ENCODE measurements at regions not wholly inside any gene's neighbourhood (a gene's known extent, or its start where the extent isn't known, plus 50 kb on each side); places are given as distances from the start of the nearest gene placed in this dataset.
"Not testable (repeated sequence)": the region's sequence is repeated elsewhere in the genome, so short reads cannot be mapped to it uniquely, and the experiment has no call there.

GRCh38 chr14:105659935-105660527 is 133.6 kb downstream of the TMEM121 start:
- Histone ChIP-seq H3K36me3 (ENCODE audit: control insufficient read depth, insufficient read depth, low read length) (no peaks in the 10 kb centered on the region), H3K4me3 (ENCODE audit: low read length) (no peak overlapping the region), H3K9me3 (ENCODE audit: control insufficient read depth, insufficient read depth, low read length) (peaks cover 15% of the 10 kb centered on the region), H3K27ac (ENCODE audit: low read length) (no peak overlapping the region), H3K4me1 (ENCODE audit: control insufficient read depth, insufficient read depth, low read length) (no peaks in the 10 kb centered on the region), H3K27me3 (ENCODE audit: control insufficient read depth, insufficient read depth, low read length) (no peaks in the 10 kb centered on the region)
- H3K27me3 Mint-ChIP-seq (ENCODE audit: low read depth in 2 of 2) = peaks cover 0 to 12% of the 10 kb centered on the region in 2 donors
- TF ChIP-seq CTCF (IDR thresholded peaks at IDR 0.05) = no peak
- H3K4me1 Mint-ChIP-seq = peaks cover 0 to 9% of the 10 kb centered on the region in 2 donors
- H3K36me3 Mint-ChIP-seq = no peaks in the 10 kb centered on the region
- WGBS (ENCODE audit: insufficient coverage) = 93% methylated on average over 9 of the region's 9 CpGs
- H3K4me3 Mint-ChIP-seq = no peak overlapping the region
- intact Hi-C loops (cut with micrococcal nuclease) = no loop called here
- ATAC-seq (peak in 1 of 3 donors; percentile 45), DNase-seq (no peak)
- peaks cover 8 to 12% of the 10 kb centered on the region in 2 donors for H3K9me3 Mint-ChIP-seq
- peak overlapping the region in 1 of 2 donors; percentile 31 for H3K27ac Mint-ChIP-seq

- ATAC-seq = peak in 2 of 3 donors; percentile 34 to 37
- 85% methylated on average over 8 of the region's 11 CpGs for WGBS (ENCODE audit: insufficient coverage)
These were observed 134.6 kb downstream of the TMEM121 start for GRCh38 chr14:105660816-105661531.

GRCh38 chr14:105662043-105662442 is 135.7 kb downstream of the TMEM121 start:
- peaks cover 8 to 12% of the 10 kb centered on the region in 2 donors for H3K9me3 Mint-ChIP-seq
- H3K4me3 ChIP-seq (ENCODE audit: low read length); H3K36me3 ChIP-seq (ENCODE audit: control insufficient read depth, insufficient read depth, low read length); H3K4me1 ChIP-seq (ENCODE audit: control insufficient read depth, insufficient read depth, low read length); H3K36me3 Mint-ChIP-seq; intact Hi-C loops (cut with micrococcal nuclease); H3K27me3 ChIP-seq (ENCODE audit: control insufficient read depth, insufficient read depth, low read length); H3K27ac Mint-ChIP-seq; ATAC-seq; H3K4me3 Mint-ChIP-seq; DNase-seq; H3K4me1 Mint-ChIP-seq; H3K27ac ChIP-seq (ENCODE audit: low read length): not testable (repeated sequence)
- peaks cover 0 to 12% of the 10 kb centered on the region in 2 donors for H3K27me3 Mint-ChIP-seq (ENCODE audit: low read depth in 2 of 2)
- WGBS (ENCODE audit: insufficient coverage) = 95% methylated on average over 5 of the region's 11 CpGs
- peaks cover 15% of the 10 kb centered on the region for H3K9me3 ChIP-seq (ENCODE audit: control insufficient read depth, insufficient read depth, low read length)

More at GRCh38 chr14:105660816-105661531, 134.6 kb downstream of the TMEM121 start:
- no peak for DNase-seq
- no peak overlapping the region for H3K4me3 ChIP-seq (ENCODE audit: low read length)
- no peak overlapping the region for H3K27ac ChIP-seq (ENCODE audit: low read length)
- H3K27me3 Mint-ChIP-seq (ENCODE audit: low read depth in 2 of 2) = peaks cover 0 to 12% of the 10 kb centered on the region in 2 donors
- H3K27me3 ChIP-seq (ENCODE audit: control insufficient read depth, insufficient read depth, low read length) = no peaks in the 10 kb centered on the region
- no peak for TF ChIP-seq CTCF (IDR thresholded peaks at IDR 0.05)
- no peak overlapping the region for H3K4me3 Mint-ChIP-seq
- H3K4me1 ChIP-seq (ENCODE audit: control insufficient read depth, insufficient read depth, low read length) = no peaks in the 10 kb centered on the region
- H3K27ac Mint-ChIP-seq = no peak overlapping the region
- peaks cover 8 to 12% of the 10 kb centered on the region in 2 donors for H3K9me3 Mint-ChIP-seq
- H3K9me3 ChIP-seq (ENCODE audit: control insufficient read depth, insufficient read depth, low read length) = peaks cover 15% of the 10 kb centered on the region
- no peaks in the 10 kb centered on the region for H3K36me3 Mint-ChIP-seq
- H3K36me3 ChIP-seq (ENCODE audit: control insufficient read depth, insufficient read depth, low read length) = no peaks in the 10 kb centered on the region
- intact Hi-C loops (cut with micrococcal nuclease) = no loop called here
- peaks cover 0 to 9% of the 10 kb centered on the region in 2 donors for H3K4me1 Mint-ChIP-seq

GRCh38 chr14:105662592-105662991 is 136.2 kb downstream of the TMEM121 start:
- intact Hi-C loops (cut with micrococcal nuclease); ATAC-seq: not testable (repeated sequence)
- peaks cover 8 to 12% of the 10 kb centered on the region in 2 donors for H3K9me3 Mint-ChIP-seq

GRCh38 chr14:105663323-105663722 is 136.9 kb downstream of the TMEM121 start:
- H3K27ac Mint-ChIP-seq; H3K36me3 ChIP-seq (ENCODE audit: control insufficient read depth, insufficient read depth, low read length); H3K9me3 Mint-ChIP-seq; intact Hi-C loops (cut with micrococcal nuclease); H3K27ac ChIP-seq (ENCODE audit: low read length); H3K4me3 Mint-ChIP-seq; H3K27me3 Mint-ChIP-seq (ENCODE audit: low read depth in 2 of 2); ATAC-seq; H3K4me3 ChIP-seq (ENCODE audit: low read length); H3K4me1 ChIP-seq (ENCODE audit: control insufficient read depth, insufficient read depth, low read length); H3K4me1 Mint-ChIP-seq; H3K36me3 Mint-ChIP-seq; DNase-seq; H3K27me3 ChIP-seq (ENCODE audit: control insufficient read depth, insufficient read depth, low read length): not testable (repeated sequence)
- peaks cover 13% of the 10 kb centered on the region for H3K9me3 ChIP-seq (ENCODE audit: control insufficient read depth, insufficient read depth, low read length)
- 100% methylated on average over 1 of the region's 23 CpGs for WGBS (ENCODE audit: insufficient coverage)

More at GRCh38 chr14:105662592-105662991, 136.2 kb downstream of the TMEM121 start:
- WGBS (ENCODE audit: insufficient coverage) = 75% methylated on average over 3 of the region's 12 CpGs
- not testable (repeated sequence) for H3K36me3 ChIP-seq (ENCODE audit: control insufficient read depth, insufficient read depth, low read length); H3K4me3 ChIP-seq (ENCODE audit: low read length); H3K4me1 ChIP-seq (ENCODE audit: control insufficient read depth, insufficient read depth, low read length); H3K27ac Mint-ChIP-seq; DNase-seq; H3K27ac ChIP-seq (ENCODE audit: low read length); H3K27me3 ChIP-seq (ENCODE audit: control insufficient read depth, insufficient read depth, low read length); H3K4me3 Mint-ChIP-seq; H3K4me1 Mint-ChIP-seq; H3K36me3 Mint-ChIP-seq
- peaks cover 0 to 12% of the 10 kb centered on the region in 2 donors for H3K27me3 Mint-ChIP-seq (ENCODE audit: low read depth in 2 of 2)
- H3K9me3 ChIP-seq (ENCODE audit: control insufficient read depth, insufficient read depth, low read length) = peaks cover 15% of the 10 kb centered on the region

- H3K27ac ChIP-seq (ENCODE audit: low read length); H3K4me3 Mint-ChIP-seq; DNase-seq; H3K36me3 ChIP-seq (ENCODE audit: control insufficient read depth, insufficient read depth, low read length); H3K27me3 Mint-ChIP-seq (ENCODE audit: low read depth in 2 of 2); H3K27me3 ChIP-seq (ENCODE audit: control insufficient read depth, insufficient read depth, low read length); H3K4me1 Mint-ChIP-seq; H3K4me1 ChIP-seq (ENCODE audit: control insufficient read depth, insufficient read depth, low read length); H3K4me3 ChIP-seq (ENCODE audit: low read length); H3K9me3 Mint-ChIP-seq; intact Hi-C loops (cut with micrococcal nuclease); H3K9me3 ChIP-seq (ENCODE audit: control insufficient read depth, insufficient read depth, low read length); ATAC-seq; H3K36me3 Mint-ChIP-seq; H3K27ac Mint-ChIP-seq: not testable (repeated sequence)
- 85% methylated on average over 14 of the region's 27 CpGs for WGBS (ENCODE audit: insufficient coverage)
These were observed 137.6 kb downstream of the TMEM121 start for GRCh38 chr14:105663818-105664596.

Data from natural killer cell (primary cell).